PC-3 (cell line): ENCODE measurements at regions not wholly inside any gene's neighbourhood (a gene's known extent, or its start where the extent isn't known, plus 50 kb on each side); places are given as distances from the start of the nearest gene placed in this dataset.

Experiments
- CTCF ChIP-seq: fragments of 300-600 bp; sonication (generic); conservative IDR thresholded peaks from 2 replicates; pipeline ENCODE4 v1.5.1; 2017; ENCODE audit warnings: antibody characterized with exemption, low read depth, mild to moderate bottlenecking, low read length
- EZH2 ChIP-seq: fragments of 300-600 bp; sonication (generic); IDR thresholded peaks from one replicate; pipeline ENCODE4 v1.6.1; 2017; ENCODE audit warnings: antibody characterized with exemption, mild to moderate bottlenecking, low read length; ENCODE audit not compliant: unreplicated experiment

DNA sequence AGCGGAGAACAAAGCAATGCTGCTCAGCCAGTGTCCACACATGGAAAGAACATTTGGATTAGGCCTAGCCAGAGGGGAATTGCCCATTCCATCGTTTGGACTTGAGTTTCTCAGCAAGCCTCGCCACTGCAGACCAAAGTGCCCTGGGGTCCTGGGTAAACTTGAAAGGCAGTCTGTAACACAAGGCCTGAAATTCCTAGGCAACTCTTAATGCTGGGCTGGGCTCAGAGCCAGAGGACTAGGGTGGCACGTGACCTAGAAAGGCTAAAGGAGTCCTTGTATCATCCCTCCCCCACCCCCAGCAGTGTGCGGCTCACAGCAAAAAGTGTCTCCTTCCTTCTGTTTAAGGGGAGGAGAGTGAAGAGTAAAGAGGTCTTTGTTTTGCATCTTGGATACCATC lies 210.4 kb upstream of the ARX start:
- no peak for TF ChIP-seq EZH2
- TF ChIP-seq CTCF, result no peak
